Activated CD4-positive, alpha-beta T cell treated with anti-CD3 and anti-CD28 coated beads, Interleukin-2, amount 10 ng/mL, durations not matched to agents 7 days and 5 days (primary cell): ENCODE measurements at regions not wholly inside any gene's neighbourhood (a gene's known extent, or its start where the extent isn't known, plus 50 kb on each side); places are given as distances from the start of the nearest gene placed in this dataset.

Experiments used
- CTCF ChIA-PET: fragments of 350-600 bp; sonication (Branson Sonifier 250); formaldehyde crosslinking; loops from one replicate; lab custom pipeline; 2021; ENCODE audit warnings: antibody characterized with exemption; lab: Charles Lee
- POLR2A ChIA-PET: fragments of 350-600 bp; sonication (Branson Sonifier 250); formaldehyde crosslinking; loops from one replicate; lab custom pipeline; 2021; ENCODE audit warnings: antibody characterized with exemption; lab: Charles Lee
- DNase-seq: peaks from one replicate; pipeline ENCODE4 v3.0.0-alpha.2; 2020
- H3K27ac Mint-ChIP-seq: one replicate; pipeline ENCODE4 v1.8.0; 2021; ENCODE audit warnings: mild to moderate bottlenecking, moderate library complexity, mixed read lengths
- H3K27me3 Mint-ChIP-seq: one replicate; pipeline ENCODE4 v1.8.0; 2021; ENCODE audit warnings: mixed read lengths
- H3K36me3 Mint-ChIP-seq: one replicate; pipeline ENCODE4 v1.8.0; 2021; ENCODE audit warnings: low read depth, mixed read lengths
- H3K4me1 Mint-ChIP-seq: one replicate; pipeline ENCODE4 v1.8.0; 2021; ENCODE audit warnings: mixed read lengths
- H3K4me3 Mint-ChIP-seq: one replicate; pipeline ENCODE4 v1.8.0; 2021; ENCODE audit warnings: mild to moderate bottlenecking, moderate library complexity, mixed read lengths
- H3K9me3 Mint-ChIP-seq: one replicate; pipeline ENCODE4 v1.8.0; 2021; ENCODE audit warnings: mixed read lengths

- Mint-ChIP-seq H3K4me1 (no peaks in the 10 kb centered on the region), H3K27ac (no peak overlapping the region), H3K27me3 (no peaks in the 10 kb centered on the region), H3K4me3 (no peak overlapping the region), H3K9me3 (no peaks in the 10 kb centered on the region), H3K36me3 (no peaks in the 10 kb centered on the region)
- ChIA-PET POLR2A (no interaction called here), CTCF (no interaction called here)
- DNase-seq: no peak
These were observed 52.6 kb upstream of the SP8 start for GRCh38 chr7:20839196-20839735.

DNA sequence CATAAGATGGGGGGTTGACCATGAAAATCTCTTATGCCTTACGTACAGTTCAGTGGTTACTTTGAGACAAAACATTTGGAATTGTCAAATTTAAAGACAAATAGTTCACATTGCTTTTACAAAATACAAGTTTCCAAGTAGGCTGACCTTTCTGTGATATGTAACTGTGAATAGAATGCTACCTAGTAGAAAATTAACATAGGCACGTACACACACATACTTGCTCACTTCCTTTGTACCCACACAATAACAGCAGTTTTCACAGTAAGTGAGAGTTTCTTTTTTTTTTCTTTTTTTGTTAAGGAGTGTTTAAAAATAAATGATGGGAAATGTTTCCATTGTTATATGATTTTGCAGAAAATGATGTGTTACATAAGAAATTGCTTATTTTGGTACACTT is 53.3 kb upstream of the SP8 start:
- no peak overlapping the region for H3K27ac Mint-ChIP-seq
- no peaks in the 10 kb centered on the region for H3K9me3 Mint-ChIP-seq
- no peak overlapping the region for H3K4me3 Mint-ChIP-seq
- H3K27me3 Mint-ChIP-seq: no peaks in the 10 kb centered on the region
- no peak for DNase-seq
- no peaks in the 10 kb centered on the region for H3K4me1 Mint-ChIP-seq
- H3K36me3 Mint-ChIP-seq: no peaks in the 10 kb centered on the region
- ChIA-PET CTCF (no interaction called here), POLR2A (no interaction called here)

DNA sequence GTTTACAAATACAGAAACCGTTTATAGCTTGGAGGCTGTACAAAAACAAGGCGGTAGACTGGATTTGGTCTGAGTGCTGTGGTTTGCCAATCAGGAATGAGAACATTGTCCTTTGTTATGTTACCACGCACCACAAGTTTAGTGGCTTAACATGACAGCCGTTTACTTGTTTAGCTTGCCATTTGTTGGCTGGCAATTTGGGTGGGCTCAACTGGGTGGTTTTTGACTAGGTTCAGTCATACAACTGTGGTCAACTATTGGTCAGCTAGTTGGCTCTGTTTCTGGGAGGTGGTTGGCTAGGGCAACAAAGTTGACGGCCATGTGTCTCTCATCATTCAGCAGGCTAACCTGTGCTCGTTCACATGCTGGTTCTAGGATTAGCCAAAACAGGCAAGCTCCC is 60.1 kb upstream of the SP8 start:
- H3K27me3 Mint-ChIP-seq: no peaks in the 10 kb centered on the region
- ChIA-PET POLR2A (no interaction called here), CTCF (interaction anchor here (1.2 kb wide), 1 partner anchor 8 kb away, joined by 3 read pairs; no protein-coding TSS in a partner anchor)
- no peaks in the 10 kb centered on the region for H3K4me1 Mint-ChIP-seq
- no peaks in the 10 kb centered on the region for H3K9me3 Mint-ChIP-seq
- H3K27ac Mint-ChIP-seq: no peak overlapping the region
- DNase-seq: no peak
- H3K4me3 Mint-ChIP-seq: no peak overlapping the region
- H3K36me3 Mint-ChIP-seq: no peaks in the 10 kb centered on the region

DNA sequence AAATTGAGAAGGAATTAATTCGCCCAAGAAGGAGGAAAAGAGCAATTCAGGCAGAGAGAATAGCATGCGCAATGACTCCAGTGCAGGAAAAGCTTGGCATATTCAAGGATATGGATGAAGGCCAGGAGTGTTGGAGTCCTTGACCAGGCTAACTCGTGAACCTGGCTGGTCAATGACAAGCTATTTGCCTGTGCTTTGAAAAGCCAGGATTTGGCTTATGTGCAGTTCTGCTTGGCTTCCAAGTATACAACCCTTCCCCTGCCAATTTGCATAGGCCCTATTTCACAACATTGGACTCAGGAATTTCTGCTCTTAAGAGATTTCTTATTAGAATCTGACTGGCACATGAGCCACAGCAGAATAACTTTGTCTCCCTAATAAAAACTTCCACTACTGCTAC is 72.3 kb upstream of the SP8 start:
- no peak overlapping the region for H3K27ac Mint-ChIP-seq
- H3K27me3 Mint-ChIP-seq: no peaks in the 10 kb centered on the region
- H3K9me3 Mint-ChIP-seq: no peaks in the 10 kb centered on the region
- ChIA-PET POLR2A (no interaction called here), CTCF (no interaction called here)
- H3K36me3 Mint-ChIP-seq: no peaks in the 10 kb centered on the region
- H3K4me3 Mint-ChIP-seq: no peak overlapping the region
- H3K4me1 Mint-ChIP-seq: no peaks in the 10 kb centered on the region
- DNase-seq: no peak

DNA sequence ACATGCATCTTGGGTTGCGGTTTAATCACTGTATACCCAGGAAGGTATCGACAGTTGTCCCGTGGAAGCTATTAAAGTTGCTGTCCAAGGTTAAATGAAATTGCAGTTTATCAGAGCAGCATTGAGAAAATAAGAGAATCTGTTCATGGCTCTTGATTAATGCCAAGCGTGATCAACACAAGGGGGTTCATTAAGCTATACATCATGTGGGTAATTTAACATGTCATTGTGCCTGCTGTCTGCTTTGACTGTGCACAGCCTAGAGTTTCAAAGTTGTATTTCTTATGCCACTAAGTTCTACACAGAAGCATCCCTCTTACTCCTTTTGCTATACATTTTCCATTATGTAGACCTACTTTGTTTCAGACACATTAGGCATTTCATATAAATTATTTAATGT is 74.8 kb upstream of the SP8 start:
- ChIA-PET POLR2A (no interaction called here), CTCF (no interaction called here)
- H3K27ac Mint-ChIP-seq: no peak overlapping the region
- H3K4me3 Mint-ChIP-seq: no peak overlapping the region
- no peaks in the 10 kb centered on the region for H3K4me1 Mint-ChIP-seq
- H3K9me3 Mint-ChIP-seq: no peaks in the 10 kb centered on the region
- DNase-seq: no peak
- H3K36me3 Mint-ChIP-seq: no peaks in the 10 kb centered on the region
- no peaks in the 10 kb centered on the region for H3K27me3 Mint-ChIP-seq

DNA sequence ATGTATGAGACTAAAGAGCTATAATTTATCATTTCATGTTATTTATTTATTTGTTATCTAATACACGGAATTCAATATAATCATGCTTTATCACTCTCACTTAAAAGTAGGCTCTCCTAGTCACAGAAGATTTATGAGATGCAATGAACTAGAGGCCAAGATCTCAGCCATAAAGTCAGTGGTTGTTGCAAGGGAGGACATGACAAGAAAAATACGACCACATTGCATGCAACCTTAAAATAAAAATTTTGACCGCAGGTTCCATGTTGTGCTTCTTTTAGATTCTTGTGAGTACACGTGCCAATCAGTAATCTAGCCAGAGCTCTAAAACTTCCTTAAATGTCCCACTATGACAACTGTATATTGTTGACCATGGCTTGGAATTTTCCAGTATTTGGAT is 75.9 kb upstream of the SP8 start:
- no peak for DNase-seq
- Mint-ChIP-seq H3K27me3 (no peaks in the 10 kb centered on the region), H3K4me1 (no peaks in the 10 kb centered on the region), H3K9me3 (no peaks in the 10 kb centered on the region), H3K27ac (no peak overlapping the region), H3K36me3 (no peaks in the 10 kb centered on the region), H3K4me3 (no peak overlapping the region)
- CTCF ChIA-PET: no interaction called here
- POLR2A ChIA-PET: no interaction called here

- Mint-ChIP-seq H3K4me1 (no peaks in the 10 kb centered on the region), H3K27ac (no peak overlapping the region), H3K4me3 (no peak overlapping the region), H3K36me3 (no peaks in the 10 kb centered on the region), H3K27me3 (no peaks in the 10 kb centered on the region), H3K9me3 (no peaks in the 10 kb centered on the region)
- ChIA-PET POLR2A (no interaction called here), CTCF (no interaction called here)
- DNase-seq: no peak
These were observed 77.5 kb upstream of the SP8 start for GRCh38 chr7:20864221-20864620.

GRCh38 chr7:20865684-20866083 is 79.0 kb upstream of the SP8 start:
- no peak for DNase-seq
- no peaks in the 10 kb centered on the region for H3K27me3 Mint-ChIP-seq
- CTCF ChIA-PET: no interaction called here
- H3K9me3 Mint-ChIP-seq: no peaks in the 10 kb centered on the region
- no peaks in the 10 kb centered on the region for H3K4me1 Mint-ChIP-seq
- no peak overlapping the region for H3K4me3 Mint-ChIP-seq
- H3K27ac Mint-ChIP-seq: no peak overlapping the region
- POLR2A ChIA-PET: no interaction called here
- no peaks in the 10 kb centered on the region for H3K36me3 Mint-ChIP-seq

DNA sequence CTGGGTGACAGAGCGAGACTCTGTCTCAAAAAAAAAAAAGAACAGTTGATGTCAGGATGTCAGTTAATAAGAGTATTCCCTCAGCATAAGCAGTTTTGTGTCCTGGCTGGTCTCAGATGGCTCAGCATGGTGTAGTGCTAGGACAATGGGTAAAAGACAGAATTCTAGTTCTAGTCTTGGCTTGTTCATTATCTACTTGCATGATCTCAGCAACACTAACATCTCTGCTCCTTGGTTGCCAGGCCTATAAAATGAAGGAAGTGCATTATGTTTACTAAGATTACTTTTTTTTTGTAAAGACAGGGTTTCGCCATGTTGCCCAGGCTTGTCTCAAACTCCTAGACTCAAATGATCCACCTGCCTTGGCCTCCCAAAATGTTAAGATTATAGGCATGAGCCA is 84.3 kb upstream of the SP8 start:
- ChIA-PET POLR2A (no interaction called here), CTCF (no interaction called here)
- H3K4me1 Mint-ChIP-seq: no peaks in the 10 kb centered on the region
- no peaks in the 10 kb centered on the region for H3K9me3 Mint-ChIP-seq
- no peaks in the 10 kb centered on the region for H3K36me3 Mint-ChIP-seq
- no peak for DNase-seq
- H3K27me3 Mint-ChIP-seq: no peaks in the 10 kb centered on the region
- no peak overlapping the region for H3K4me3 Mint-ChIP-seq
- H3K27ac Mint-ChIP-seq: no peak overlapping the region

- ChIA-PET CTCF (interaction anchor here (0.6 kb wide), 2 partner anchors 22 to 35 kb away, joined by 3 to 4 read pairs; no protein-coding TSS in a partner anchor), POLR2A (no interaction called here)
- no peak overlapping the region for H3K27ac Mint-ChIP-seq
- no peaks in the 10 kb centered on the region for H3K36me3 Mint-ChIP-seq
- no peaks in the 10 kb centered on the region for H3K9me3 Mint-ChIP-seq
- no peaks in the 10 kb centered on the region for H3K4me1 Mint-ChIP-seq
- no peak for DNase-seq
- no peak overlapping the region for H3K4me3 Mint-ChIP-seq
- H3K27me3 Mint-ChIP-seq: no peaks in the 10 kb centered on the region
These were observed 106.1 kb upstream of the SP8 start for GRCh38 chr7:20892776-20893175.

- no peak for DNase-seq
- Mint-ChIP-seq H3K9me3 (no peaks in the 10 kb centered on the region), H3K27ac (no peak overlapping the region), H3K4me1 (no peaks in the 10 kb centered on the region), H3K36me3 (no peaks in the 10 kb centered on the region), H3K4me3 (no peak overlapping the region), H3K27me3 (no peaks in the 10 kb centered on the region)
- CTCF ChIA-PET: no interaction called here
- POLR2A ChIA-PET: no interaction called here
These were observed 108.1 kb upstream of the SP8 start for GRCh38 chr7:20894806-20895205.

DNA sequence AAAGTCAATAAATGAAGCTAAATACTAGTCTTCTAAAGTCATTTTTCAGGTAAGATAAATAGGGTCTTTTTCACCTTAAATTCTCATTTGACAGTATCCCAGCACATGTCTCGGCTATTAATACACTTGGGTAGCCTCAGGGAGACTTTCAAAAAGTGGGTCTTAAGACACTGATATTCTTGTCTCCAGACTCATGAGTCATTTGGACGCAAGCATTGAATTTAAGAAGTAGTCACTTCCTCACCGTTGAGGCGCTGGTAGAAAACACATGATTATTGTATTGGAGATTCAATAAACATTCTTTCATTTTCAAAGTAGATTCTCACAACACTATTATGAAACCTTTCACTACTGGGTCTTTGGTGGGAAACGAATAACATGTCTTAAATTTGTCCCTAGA is 108.9 kb upstream of the SP8 start:
- no peak overlapping the region for H3K4me3 Mint-ChIP-seq
- no peaks in the 10 kb centered on the region for H3K9me3 Mint-ChIP-seq
- no peak overlapping the region for H3K27ac Mint-ChIP-seq
- ChIA-PET POLR2A (no interaction called here), CTCF (no interaction called here)
- DNase-seq: no peak
- no peaks in the 10 kb centered on the region for H3K27me3 Mint-ChIP-seq
- no peaks in the 10 kb centered on the region for H3K36me3 Mint-ChIP-seq
- H3K4me1 Mint-ChIP-seq: no peaks in the 10 kb centered on the region

- DNase-seq: no peak
- Mint-ChIP-seq H3K4me3 (no peak overlapping the region), H3K27me3 (no peaks in the 10 kb centered on the region), H3K9me3 (no peaks in the 10 kb centered on the region), H3K27ac (no peak overlapping the region), H3K4me1 (no peaks in the 10 kb centered on the region), H3K36me3 (no peaks in the 10 kb centered on the region)
- POLR2A ChIA-PET: no interaction called here
- CTCF ChIA-PET: no interaction called here
These were observed 110.3 kb upstream of the SP8 start for GRCh38 chr7:20896996-20897395.

DNA sequence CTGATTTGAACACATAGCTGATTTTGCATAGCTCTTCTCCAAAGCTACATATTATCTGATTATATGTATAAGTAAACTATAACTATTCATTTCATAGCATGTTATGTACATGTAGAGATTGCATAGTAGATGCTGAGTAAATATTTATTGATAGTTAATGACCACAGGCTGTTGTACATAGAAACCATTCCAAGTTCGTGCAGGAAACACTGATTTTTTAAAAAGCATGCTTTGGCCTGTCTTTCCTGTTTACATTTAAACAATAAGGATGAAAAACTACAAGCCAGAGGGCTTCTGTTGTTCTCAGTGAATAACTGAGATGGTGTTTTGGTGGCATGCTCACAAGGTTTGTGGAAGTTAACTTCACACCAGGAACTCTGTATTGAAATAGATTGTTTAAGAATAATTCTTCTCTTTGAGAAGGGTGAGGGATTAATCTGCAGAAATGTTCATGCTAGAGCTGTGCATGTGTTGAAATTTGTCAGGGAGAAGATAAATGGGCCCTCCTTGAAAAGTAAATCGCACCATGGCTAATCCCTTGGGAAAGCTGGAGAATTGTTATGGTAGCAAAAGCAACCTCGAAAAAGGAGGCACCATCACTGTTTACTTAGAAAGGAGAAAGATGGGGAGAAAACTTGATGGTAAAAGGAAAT is 120.2 kb upstream of the SP8 start:
- Mint-ChIP-seq H3K9me3 (no peaks in the 10 kb centered on the region), H3K27me3 (no peaks in the 10 kb centered on the region), H3K4me1 (no peaks in the 10 kb centered on the region), H3K4me3 (no peak overlapping the region), H3K27ac (no peak overlapping the region), H3K36me3 (no peaks in the 10 kb centered on the region)
- POLR2A ChIA-PET: no interaction called here
- DNase-seq: no peak
- CTCF ChIA-PET: no interaction called here
